ENCODE measurements at regions not wholly inside any gene's neighbourhood (a gene's known extent, or its start where the extent isn't known, plus 50 kb on each side); places are given as distances from the start of the nearest gene placed in this dataset.

DNA sequence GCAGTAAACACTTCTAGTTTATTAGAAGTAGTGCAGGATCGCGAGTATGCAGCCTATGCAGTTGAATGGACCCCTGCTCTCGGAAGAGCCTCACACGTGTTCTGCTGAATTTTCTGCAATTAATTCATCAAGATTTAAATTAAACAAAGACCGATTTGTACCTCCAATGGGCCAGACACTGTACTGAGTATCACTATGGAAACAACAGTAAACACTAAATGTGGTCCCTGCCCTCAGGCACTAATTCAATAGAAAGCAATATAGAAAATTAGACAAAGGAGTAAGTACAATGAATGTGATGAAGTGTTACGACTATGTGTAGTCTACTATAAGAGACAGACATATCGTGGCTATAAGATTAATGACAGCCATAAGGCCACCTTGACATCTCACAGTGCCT, 740.3 kb upstream of the FRG1 start:
- intact Hi-C loops (cut with DNase I), result loop anchor here (10.0 kb wide), 1 partner anchor 1596 kb away; no protein-coding TSS in a partner anchor
- no peaks in the 10 kb centered on the region for H3K27me3 ChIP-seq
- TF ChIP-seq, protein P1, sequence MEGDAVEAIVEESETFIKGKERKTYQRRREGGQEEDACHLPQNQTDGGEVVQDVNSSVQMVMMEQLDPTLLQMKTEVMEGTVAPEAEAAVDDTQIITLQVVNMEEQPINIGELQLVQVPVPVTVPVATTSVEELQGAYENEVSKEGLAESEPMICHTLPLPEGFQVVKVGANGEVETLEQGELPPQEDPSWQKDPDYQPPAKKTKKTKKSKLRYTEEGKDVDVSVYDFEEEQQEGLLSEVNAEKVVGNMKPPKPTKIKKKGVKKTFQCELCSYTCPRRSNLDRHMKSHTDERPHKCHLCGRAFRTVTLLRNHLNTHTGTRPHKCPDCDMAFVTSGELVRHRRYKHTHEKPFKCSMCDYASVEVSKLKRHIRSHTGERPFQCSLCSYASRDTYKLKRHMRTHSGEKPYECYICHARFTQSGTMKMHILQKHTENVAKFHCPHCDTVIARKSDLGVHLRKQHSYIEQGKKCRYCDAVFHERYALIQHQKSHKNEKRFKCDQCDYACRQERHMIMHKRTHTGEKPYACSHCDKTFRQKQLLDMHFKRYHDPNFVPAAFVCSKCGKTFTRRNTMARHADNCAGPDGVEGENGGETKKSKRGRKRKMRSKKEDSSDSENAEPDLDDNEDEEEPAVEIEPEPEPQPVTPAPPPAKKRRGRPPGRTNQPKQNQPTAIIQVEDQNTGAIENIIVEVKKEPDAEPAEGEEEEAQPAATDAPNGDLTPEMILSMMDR (IDR thresholded peaks at IDR 0.05), result no peak
- no peak for TF ChIP-seq EP300 (IDR thresholded peaks at IDR 0.05)
- TF ChIP-seq POLR2A (IDR thresholded peaks at IDR 0.05; ENCODE audit: low read depth), result no peak
- no peak for TF ChIP-seq POLR2AphosphoS5 (IDR thresholded peaks at IDR 0.05)
- no peaks in the 10 kb centered on the region for H3K36me3 ChIP-seq
- no peak overlapping the region for H3K27ac ChIP-seq (replicated peaks in 1 of 4)
- DNase-seq (ENCODE audit: extremely low spot score), result no peak
- no peak overlapping the region for H3K4me3 ChIP-seq
- 77% methylated on average over 7 of the region's 7 CpGs for WGBS
- H3K9me3 ChIP-seq, result no peaks in the 10 kb centered on the region
- peaks cover 6 to 13% (median 12%) of the 10 kb centered on the region in 4 donors for H3K4me1 ChIP-seq

DNA sequence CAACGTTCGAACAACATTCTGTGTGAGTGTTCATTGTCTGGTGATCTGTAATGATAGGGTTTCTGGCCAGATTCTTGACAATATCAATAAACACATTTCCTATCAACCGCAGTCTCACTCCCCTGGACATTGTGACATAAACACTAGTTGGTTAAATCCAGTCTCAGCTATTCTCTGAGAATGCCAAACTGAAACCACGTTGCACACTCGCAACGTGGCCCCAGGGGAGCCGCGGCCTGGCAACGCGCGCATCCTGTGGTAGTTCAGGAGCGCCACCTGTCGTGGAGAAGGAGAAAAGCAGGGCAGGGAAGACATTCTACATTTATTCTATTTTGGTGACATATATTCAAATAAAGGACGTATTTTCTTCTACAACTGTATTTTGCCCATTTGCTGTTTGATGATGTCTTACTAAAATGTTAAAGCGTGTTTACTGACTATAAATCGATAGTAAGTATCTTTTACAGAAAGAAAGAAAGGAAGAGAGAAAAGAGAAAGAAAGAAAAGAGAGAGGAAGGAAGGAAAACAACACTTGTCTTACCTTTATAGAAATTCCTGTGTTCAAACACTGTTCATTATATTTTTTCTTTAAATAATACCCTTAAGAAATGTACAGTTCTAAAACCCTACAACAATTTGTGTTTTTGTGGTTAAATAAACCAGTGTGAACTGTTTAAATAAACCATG, 738.3 kb upstream of the FRG1 start:
- intact Hi-C loops (cut with DNase I), result loop anchor here (10.0 kb wide), 1 partner anchor 1598 kb away; no protein-coding TSS in a partner anchor
- no peak overlapping the region for H3K27ac ChIP-seq (replicated peaks in 1 of 4)
- TF ChIP-seq POLR2A (IDR thresholded peaks at IDR 0.05; ENCODE audit: low read depth), result no peak
- peak in 1 of 2 donors; percentile 25 for TF ChIP-seq POLR2AphosphoS5 (IDR thresholded peaks at IDR 0.05)
- TF ChIP-seq, protein P1 (IDR thresholded peaks at IDR 0.05), result peak; percentile 80 to 93 (median 86)
- no peak for TF ChIP-seq EP300 (IDR thresholded peaks at IDR 0.05)
- H3K27me3 ChIP-seq, result no peaks in the 10 kb centered on the region
- H3K9me3 ChIP-seq, result no peaks in the 10 kb centered on the region
- H3K4me3 ChIP-seq, result peak overlapping the region; percentile 15 to 48 (median 30)
- H3K36me3 ChIP-seq, result no peaks in the 10 kb centered on the region
- no peak for DNase-seq (ENCODE audit: extremely low spot score)
- peaks cover 6 to 13% (median 12%) of the 10 kb centered on the region in 4 donors for H3K4me1 ChIP-seq
- 5% methylated on average over 16 of the region's 16 CpGs for WGBS

DNA sequence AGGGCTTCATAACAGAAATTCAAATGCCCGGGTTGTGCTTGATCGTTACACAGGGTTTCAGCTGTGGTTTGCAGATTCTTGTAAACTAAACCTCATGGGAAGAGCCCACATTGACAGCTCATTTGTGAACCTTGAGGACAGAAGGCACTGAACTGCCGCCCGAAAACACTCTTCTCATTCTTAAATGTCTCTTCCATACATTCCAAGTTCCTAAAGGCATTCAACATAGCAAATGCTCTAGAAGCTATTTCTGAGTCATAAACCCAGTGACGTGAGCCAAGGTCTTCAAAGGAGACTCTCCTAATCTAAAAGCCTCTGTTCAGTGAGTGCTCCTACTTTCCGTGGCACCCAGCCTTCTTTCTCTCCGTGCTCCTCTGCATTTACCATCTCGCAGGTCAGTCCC, 737.8 kb upstream of the FRG1 start:
- intact Hi-C loops (cut with DNase I), result loop anchor here (10.0 kb wide), 1 partner anchor 1598 kb away; no protein-coding TSS in a partner anchor
- no peak for TF ChIP-seq POLR2AphosphoS5 (IDR thresholded peaks at IDR 0.05)
- TF ChIP-seq, protein P1 (IDR thresholded peaks at IDR 0.05), result no peak
- no peak for TF ChIP-seq POLR2A (IDR thresholded peaks at IDR 0.05; ENCODE audit: low read depth)
- TF ChIP-seq EP300 (IDR thresholded peaks at IDR 0.05), result no peak
- H3K4me1 ChIP-seq, result peaks cover 6 to 14% (median 13%) of the 10 kb centered on the region in 4 donors
- no peak for DNase-seq (ENCODE audit: extremely low spot score)
- H3K4me3 ChIP-seq, result peak overlapping the region; percentile 15 to 48 (median 30)
- no peaks in the 10 kb centered on the region for H3K27me3 ChIP-seq
- H3K27ac ChIP-seq (replicated peaks in 1 of 4), result no peak overlapping the region
- H3K36me3 ChIP-seq, result no peaks in the 10 kb centered on the region
- 33% methylated on average over 8 of the region's 8 CpGs for WGBS
- no peaks in the 10 kb centered on the region for H3K9me3 ChIP-seq

DNA sequence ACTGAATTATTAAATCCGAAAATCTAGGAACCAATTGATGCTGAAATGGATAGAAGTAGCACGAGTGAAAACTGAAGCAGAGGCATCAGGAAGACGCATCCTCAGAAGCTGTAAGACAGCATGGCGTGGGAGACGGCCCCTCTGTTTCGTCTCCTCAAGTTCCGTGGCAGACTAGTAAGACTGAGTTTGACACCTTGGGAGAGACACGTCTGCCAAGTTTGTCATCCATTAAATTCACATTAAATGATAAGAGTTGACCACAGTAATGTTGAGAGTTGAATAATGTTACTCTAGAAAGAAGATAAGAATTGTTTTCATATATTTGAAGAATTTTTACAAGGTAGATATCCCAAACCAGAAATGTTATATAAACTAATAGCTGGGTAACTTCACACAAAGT, 736.1 kb upstream of the FRG1 start:
- WGBS, result 75% methylated on average over 8 of the region's 8 CpGs
- intact Hi-C loops (cut with DNase I), result loop anchor here (10.0 kb wide), 1 partner anchor 1600 kb away; no protein-coding TSS in a partner anchor
- H3K27ac ChIP-seq (replicated peaks in 1 of 4), result no peak overlapping the region
- no peaks in the 10 kb centered on the region for H3K27me3 ChIP-seq
- TF ChIP-seq, protein P1 (IDR thresholded peaks at IDR 0.05), result no peak
- TF ChIP-seq POLR2AphosphoS5 (IDR thresholded peaks at IDR 0.05), result no peak
- DNase-seq (ENCODE audit: extremely low spot score), result no peak
- peaks cover 6 to 25% (median 13%) of the 10 kb centered on the region in 4 donors for H3K4me1 ChIP-seq
- H3K9me3 ChIP-seq, result no peaks in the 10 kb centered on the region
- no peaks in the 10 kb centered on the region for H3K36me3 ChIP-seq
- no peak overlapping the region for H3K4me3 ChIP-seq
